GM19455 (cell line): ENCODE measurements at regions not wholly inside any gene's neighbourhood (a gene's known extent, or its start where the extent isn't known, plus 50 kb on each side); places are given as distances from the start of the nearest gene placed in this dataset.

ENCODE experiments used
- ATAC-seq: cut with Tn5 transposase; IDR thresholded peaks from one replicate; pipeline ENCODE4 v1.9.1; 2021; ENCODE audit not compliant: unreplicated experiment

- no peak for ATAC-seq
Measured at GRCh38 chr1:208759255-208759654, 515.1 kb upstream of the PLXNA2 start.

DNA sequence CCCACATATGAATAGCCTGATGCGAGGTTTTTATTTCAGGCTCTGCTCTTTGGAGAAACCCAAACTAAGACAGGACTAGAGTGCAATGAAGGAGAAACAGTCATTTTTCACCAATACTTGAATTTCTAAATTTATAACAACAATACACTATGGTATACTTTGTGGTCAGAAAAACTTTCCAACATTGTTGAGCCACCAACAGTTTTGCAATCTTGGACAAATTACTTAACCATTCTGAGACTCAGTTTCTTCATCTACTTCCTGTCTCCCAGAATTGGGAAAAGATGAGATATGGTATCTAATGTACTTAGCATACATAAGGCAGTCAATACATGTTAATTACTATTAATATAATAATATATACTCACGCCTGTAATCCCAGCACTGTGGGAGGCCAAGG is 519.8 kb upstream of the PLXNA2 start:
- ATAC-seq, result no peak

DNA sequence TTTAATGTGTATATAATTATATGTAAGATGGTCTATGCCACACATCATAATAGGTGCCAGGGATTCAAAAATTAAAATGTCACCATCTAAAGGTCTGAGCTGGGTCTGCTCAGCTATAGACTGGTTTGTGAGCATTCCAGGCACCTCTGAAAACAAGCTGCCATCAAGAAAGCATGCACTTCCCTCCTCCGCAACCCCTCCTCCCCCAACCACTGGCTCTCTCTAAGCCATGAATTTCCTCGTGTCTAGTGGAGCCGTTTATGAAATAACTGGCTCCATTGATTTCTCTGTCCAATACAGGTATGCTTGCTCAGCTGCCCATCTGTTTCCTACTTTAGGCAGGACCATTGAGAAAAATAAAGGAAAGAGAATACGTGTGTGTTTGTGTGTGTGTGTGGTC is 522.6 kb upstream of the PLXNA2 start:
- ATAC-seq, result no peak

- no peak for ATAC-seq
Measured at GRCh38 chr1:208767816-208768215, 523.6 kb upstream of the PLXNA2 start.

- no peak for ATAC-seq
Measured at GRCh38 chr1:208772891-208773290, 528.7 kb upstream of the PLXNA2 start.

- no peak for ATAC-seq
Measured at GRCh38 chr1:208775841-208776240, 531.7 kb upstream of the PLXNA2 start.

GRCh38 chr1:208778417-208778816 is 534.2 kb upstream of the PLXNA2 start:
- ATAC-seq, result no peak

GRCh38 chr1:208781391-208782045 is 537.3 kb upstream of the PLXNA2 start:
- ATAC-seq, result no peak

GRCh38 chr1:208782186-208782585 is 538.0 kb upstream of the PLXNA2 start:
- ATAC-seq, result no peak

DNA sequence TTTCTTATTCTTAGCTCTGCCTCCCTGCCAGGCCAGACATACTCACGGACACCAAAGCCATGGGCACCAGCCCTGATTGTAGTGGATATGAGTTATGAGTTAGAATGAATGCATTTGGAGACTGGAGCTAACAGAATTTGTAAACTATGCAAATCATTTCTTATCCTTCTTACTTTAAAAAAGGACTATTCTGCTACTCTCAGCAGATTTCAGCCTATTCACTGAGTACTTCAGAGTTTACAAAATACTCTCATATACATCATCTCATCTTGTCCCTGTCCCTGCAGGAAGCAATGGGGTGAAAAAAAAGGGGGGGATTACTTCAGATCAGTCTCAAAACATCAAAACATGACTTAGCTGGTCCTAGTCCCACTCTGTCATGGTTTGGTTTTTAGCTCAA is 541.4 kb upstream of the PLXNA2 start:
- no peak for ATAC-seq

- no peak for ATAC-seq
Measured at GRCh38 chr1:208787219-208787618, 543.0 kb upstream of the PLXNA2 start.

- no peak for ATAC-seq
Measured at GRCh38 chr1:208788013-208788540, 543.9 kb upstream of the PLXNA2 start.

DNA sequence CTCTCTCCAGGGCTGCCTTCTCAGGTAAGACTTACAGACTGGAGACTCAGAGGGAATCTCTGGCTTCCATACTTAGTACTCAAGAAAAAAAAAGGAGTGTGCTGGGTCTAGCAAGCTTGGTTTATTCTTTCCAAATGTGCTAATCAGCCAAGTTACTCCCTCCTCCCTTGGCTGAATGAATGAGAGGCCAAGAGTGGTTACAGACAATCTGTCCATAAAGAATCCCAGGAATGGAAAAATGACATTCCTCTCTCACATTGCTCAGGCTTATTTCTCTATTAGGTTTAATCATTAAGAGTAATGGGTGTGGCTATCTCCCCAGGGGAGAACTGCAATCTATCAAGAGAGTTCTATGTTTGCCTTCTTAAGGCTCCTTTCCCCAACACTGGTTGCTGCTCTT is 547.3 kb upstream of the PLXNA2 start:
- no peak for ATAC-seq

DNA sequence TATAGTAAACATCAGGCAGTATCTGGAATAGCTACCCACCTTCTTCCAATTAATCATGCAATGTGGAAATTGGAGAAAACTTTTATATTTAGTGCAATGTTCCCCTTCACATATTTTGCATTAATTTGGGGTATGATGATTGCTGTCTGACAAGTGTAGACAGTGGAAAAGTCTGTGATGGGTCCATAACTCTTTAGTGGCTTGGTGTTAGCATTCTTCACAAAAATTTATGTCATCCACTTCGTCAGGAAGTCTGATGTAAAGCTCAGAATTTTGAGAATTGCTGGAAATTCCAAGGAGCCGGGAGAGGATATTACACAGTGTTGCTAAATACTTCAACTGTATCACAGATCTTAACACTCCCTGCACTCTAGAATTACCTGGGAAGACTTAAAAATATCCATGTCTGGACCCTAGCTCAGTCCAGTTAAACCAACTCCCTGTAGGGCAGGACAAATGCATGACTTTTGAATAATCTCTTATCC is 549.7 kb upstream of the PLXNA2 start:
- ATAC-seq, result no peak

GRCh38 chr1:208799186-208799585 is 555.0 kb upstream of the PLXNA2 start:
- no peak for ATAC-seq

DNA sequence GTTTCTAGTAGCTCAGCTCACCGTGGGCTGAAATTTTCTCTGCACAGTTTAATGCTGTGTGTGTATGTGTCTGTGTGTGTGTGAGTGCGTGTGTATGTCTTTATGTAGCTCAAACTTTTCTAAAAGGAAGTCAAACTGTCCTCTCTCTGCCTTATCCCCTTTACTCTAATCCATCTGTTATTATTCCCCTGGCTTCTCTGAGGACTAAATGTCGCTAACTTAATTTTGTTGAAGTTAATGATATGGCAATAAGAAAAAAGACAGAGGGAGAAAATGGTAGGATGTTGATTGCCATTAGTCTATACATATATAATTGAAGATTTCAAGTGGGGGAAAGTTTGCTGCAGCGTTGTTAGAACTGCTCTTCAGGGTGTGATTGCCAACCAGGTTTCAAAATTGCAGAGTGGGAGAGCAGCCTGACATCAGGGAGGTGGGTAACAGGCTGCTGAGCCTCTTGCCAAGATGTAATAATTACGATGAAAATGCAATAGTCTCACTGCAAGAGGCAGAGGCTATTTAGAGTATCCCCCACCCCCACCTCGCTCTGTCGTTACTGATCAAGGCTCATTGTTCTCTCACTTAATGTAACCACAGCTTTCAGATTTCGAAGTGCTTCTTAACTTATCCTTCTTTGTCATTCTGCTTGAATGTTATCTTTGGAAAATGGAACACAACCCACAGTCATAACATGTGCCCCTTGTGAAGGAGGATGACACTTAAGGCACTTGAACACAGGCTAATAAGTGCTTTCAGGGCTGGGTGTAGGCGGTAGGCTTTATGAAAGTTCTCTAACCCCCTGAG is 559.0 kb upstream of the PLXNA2 start:
- no peak for ATAC-seq

DNA sequence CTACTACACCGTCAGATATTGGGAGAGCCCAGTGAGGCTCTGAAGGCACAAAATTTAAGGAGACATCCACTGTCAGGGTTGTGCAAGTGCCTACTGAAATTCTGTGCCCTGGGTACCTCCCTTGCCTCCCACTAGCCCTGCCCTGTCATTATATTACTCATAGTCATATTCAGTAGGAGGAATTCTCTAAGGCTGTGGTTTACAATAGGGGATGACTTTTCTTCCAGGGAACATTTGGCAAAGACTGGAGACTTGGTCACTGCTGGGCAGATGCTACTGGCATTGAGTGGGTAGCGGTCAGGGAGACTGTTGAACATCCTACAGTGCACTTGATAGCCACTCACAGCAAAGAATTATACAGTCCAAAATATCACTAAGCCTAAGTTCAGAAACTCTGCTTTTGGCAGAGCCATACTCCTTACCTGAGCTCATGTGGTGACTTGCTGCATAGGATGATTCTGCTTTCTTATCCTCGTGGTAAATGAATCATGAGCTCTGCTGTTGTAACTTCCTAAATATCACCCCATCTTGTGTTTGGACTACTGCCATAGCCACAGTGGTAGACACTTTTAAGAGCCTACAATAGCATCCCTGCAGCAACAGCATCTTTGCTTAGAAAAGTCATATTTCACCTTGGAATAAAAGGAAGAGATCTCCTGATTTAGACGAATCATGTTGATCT is 563.4 kb upstream of the PLXNA2 start:
- no peak for ATAC-seq

DNA sequence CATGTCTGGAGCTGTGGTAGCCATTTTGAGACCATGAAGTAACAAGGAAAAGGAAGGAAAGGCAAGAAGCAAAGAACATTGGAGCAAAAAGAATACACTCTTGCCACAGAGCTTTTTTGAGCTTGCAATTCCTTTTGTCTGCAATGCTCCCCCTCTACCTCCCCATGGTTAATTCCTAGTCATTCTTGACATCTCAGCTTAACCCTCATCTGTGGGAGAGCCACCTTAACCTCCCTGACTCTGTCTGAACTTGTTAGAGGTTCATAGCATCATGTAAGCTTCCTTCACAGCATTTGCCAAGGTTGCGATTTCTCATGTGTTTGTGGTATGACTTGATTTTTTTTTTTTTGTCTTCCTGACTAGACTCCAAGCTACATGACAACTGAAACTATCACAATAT is 564.1 kb upstream of the PLXNA2 start:
- ATAC-seq, result no peak

GRCh38 chr1:208809876-208810275 is 565.7 kb upstream of the PLXNA2 start:
- no peak for ATAC-seq

GRCh38 chr1:208818770-208819445 is 574.7 kb upstream of the PLXNA2 start:
- ATAC-seq, result no peak

GRCh38 chr1:208820580-208821212 is 576.5 kb upstream of the PLXNA2 start:
- no peak for ATAC-seq
